ENCODE measurements at regions not wholly inside any gene's neighbourhood (a gene's known extent, or its start where the extent isn't known, plus 50 kb on each side); places are given as distances from the start of the nearest gene placed in this dataset.
"Not testable (repeated sequence)": the region's sequence is repeated elsewhere in the genome, so short reads cannot be mapped to it uniquely, and the experiment has no call there.

- Histone ChIP-seq H3K27me3 (ENCODE audit: control insufficient read depth, insufficient read depth, low read length, poor library complexity, severe bottlenecking) (no peaks in the 10 kb centered on the region), H3K9me3 (ENCODE audit: control insufficient read depth, low read length) (no peaks in the 10 kb centered on the region), H3K36me3 (ENCODE audit: control insufficient read depth, insufficient read depth, low read length) (no peaks in the 10 kb centered on the region), H3K4me1 (ENCODE audit: control insufficient read depth, insufficient read depth, low read length) (no peaks in the 10 kb centered on the region), H3K27ac (ENCODE audit: insufficient read depth, low read depth, low read length, poor library complexity, severe bottlenecking) (no peak overlapping the region), H3K4me3 (ENCODE audit: insufficient read depth, low read depth, low read length) (no peak overlapping the region)
- WGBS, 2 experiments: 80 to 92% methylated on average over 1 of the region's 1 CpG
These were observed 224.6 kb downstream of the INSC start for GRCh38 chr11:15339302-15339701.

- Histone ChIP-seq H3K27me3 (ENCODE audit: control insufficient read depth, insufficient read depth, low read length, poor library complexity, severe bottlenecking) (no peaks in the 10 kb centered on the region), H3K36me3 (ENCODE audit: control insufficient read depth, insufficient read depth, low read length) (no peaks in the 10 kb centered on the region), H3K9me3 (ENCODE audit: control insufficient read depth, low read length) (no peaks in the 10 kb centered on the region), H3K27ac (ENCODE audit: insufficient read depth, low read depth, low read length, poor library complexity, severe bottlenecking) (no peak overlapping the region), H3K4me3 (ENCODE audit: insufficient read depth, low read depth, low read length) (no peak overlapping the region), H3K4me1 (ENCODE audit: control insufficient read depth, insufficient read depth, low read length) (no peaks in the 10 kb centered on the region)
- whole genome bisulfite sequencing, 2 experiments: 13% methylated on average over 1 of the region's 1 CpG; no CpG with 5 or more reads in 1 of the 2 experiments
These were observed 226.9 kb downstream of the INSC start for GRCh38 chr11:15341587-15341986.

- Histone ChIP-seq H3K27ac (ENCODE audit: insufficient read depth, low read depth, low read length, poor library complexity, severe bottlenecking) (no peak overlapping the region), H3K9me3 (ENCODE audit: control insufficient read depth, low read length) (no peaks in the 10 kb centered on the region), H3K36me3 (ENCODE audit: control insufficient read depth, insufficient read depth, low read length) (no peaks in the 10 kb centered on the region), H3K27me3 (ENCODE audit: control insufficient read depth, insufficient read depth, low read length, poor library complexity, severe bottlenecking) (no peaks in the 10 kb centered on the region), H3K4me1 (ENCODE audit: control insufficient read depth, insufficient read depth, low read length) (no peaks in the 10 kb centered on the region), H3K4me3 (ENCODE audit: insufficient read depth, low read depth, low read length) (no peak overlapping the region)
- WGBS, 2 experiments: 51 to 58% methylated on average over 2 of the region's 2 CpGs
These were observed 227.4 kb downstream of the INSC start for GRCh38 chr11:15342163-15342562.

GRCh38 chr11:15346907-15347306, 232.2 kb downstream of the INSC start:
- Histone ChIP-seq H3K27me3 (ENCODE audit: control insufficient read depth, insufficient read depth, low read length, poor library complexity, severe bottlenecking) (no peaks in the 10 kb centered on the region), H3K4me3 (ENCODE audit: insufficient read depth, low read depth, low read length) (no peak overlapping the region), H3K36me3 (ENCODE audit: control insufficient read depth, insufficient read depth, low read length) (no peaks in the 10 kb centered on the region), H3K4me1 (ENCODE audit: control insufficient read depth, insufficient read depth, low read length) (no peaks in the 10 kb centered on the region), H3K27ac (ENCODE audit: insufficient read depth, low read depth, low read length, poor library complexity, severe bottlenecking) (no peak overlapping the region), H3K9me3 (ENCODE audit: control insufficient read depth, low read length) (no peaks in the 10 kb centered on the region)
- 92 to 93% methylated on average over 4 of the region's 4 CpGs for WGBS, 2 experiments

- H3K4me1 ChIP-seq (ENCODE audit: control insufficient read depth, insufficient read depth, low read length): no peaks in the 10 kb centered on the region
- no peak overlapping the region for H3K27ac ChIP-seq (ENCODE audit: insufficient read depth, low read depth, low read length, poor library complexity, severe bottlenecking)
- H3K36me3 ChIP-seq (ENCODE audit: control insufficient read depth, insufficient read depth, low read length): no peaks in the 10 kb centered on the region
- H3K27me3 ChIP-seq (ENCODE audit: control insufficient read depth, insufficient read depth, low read length, poor library complexity, severe bottlenecking): no peaks in the 10 kb centered on the region
- 90 to 93% methylated on average over 2 of the region's 2 CpGs for WGBS, 2 experiments
- H3K9me3 ChIP-seq (ENCODE audit: control insufficient read depth, low read length): no peaks in the 10 kb centered on the region
- no peak overlapping the region for H3K4me3 ChIP-seq (ENCODE audit: insufficient read depth, low read depth, low read length)
These were observed 233.4 kb downstream of the INSC start for GRCh38 chr11:15347969-15348734.

- Histone ChIP-seq H3K27ac (ENCODE audit: insufficient read depth, low read depth, low read length, poor library complexity, severe bottlenecking) (no peak overlapping the region), H3K36me3 (ENCODE audit: control insufficient read depth, insufficient read depth, low read length) (no peaks in the 10 kb centered on the region), H3K4me3 (ENCODE audit: insufficient read depth, low read depth, low read length) (no peak overlapping the region), H3K4me1 (ENCODE audit: control insufficient read depth, insufficient read depth, low read length) (no peaks in the 10 kb centered on the region), H3K9me3 (ENCODE audit: control insufficient read depth, low read length) (no peaks in the 10 kb centered on the region), H3K27me3 (ENCODE audit: control insufficient read depth, insufficient read depth, low read length, poor library complexity, severe bottlenecking) (no peaks in the 10 kb centered on the region)
- 90 to 100% methylated on average over 1 of the region's 1 CpG for WGBS, 2 experiments
These were observed 234.7 kb downstream of the INSC start for GRCh38 chr11:15349413-15349812.

GRCh38 chr11:15361316-15361715, 246.6 kb downstream of the INSC start:
- Histone ChIP-seq H3K27ac (ENCODE audit: insufficient read depth, low read depth, low read length, poor library complexity, severe bottlenecking) (no peak overlapping the region), H3K9me3 (ENCODE audit: control insufficient read depth, low read length) (no peaks in the 10 kb centered on the region), H3K4me1 (ENCODE audit: control insufficient read depth, insufficient read depth, low read length) (no peaks in the 10 kb centered on the region), H3K36me3 (ENCODE audit: control insufficient read depth, insufficient read depth, low read length) (no peaks in the 10 kb centered on the region), H3K4me3 (ENCODE audit: insufficient read depth, low read depth, low read length) (no peak overlapping the region), H3K27me3 (ENCODE audit: control insufficient read depth, insufficient read depth, low read length, poor library complexity, severe bottlenecking) (no peaks in the 10 kb centered on the region)
- WGBS, 2 experiments: 94 to 95% methylated on average over 2 of the region's 2 CpGs

- H3K27ac ChIP-seq (ENCODE audit: insufficient read depth, low read depth, low read length, poor library complexity, severe bottlenecking); H3K4me3 ChIP-seq (ENCODE audit: insufficient read depth, low read depth, low read length); H3K27me3 ChIP-seq (ENCODE audit: control insufficient read depth, insufficient read depth, low read length, poor library complexity, severe bottlenecking); H3K9me3 ChIP-seq (ENCODE audit: control insufficient read depth, low read length); H3K36me3 ChIP-seq (ENCODE audit: control insufficient read depth, insufficient read depth, low read length): not testable (repeated sequence)
- H3K4me1 ChIP-seq (ENCODE audit: control insufficient read depth, insufficient read depth, low read length): peaks cover 11% of the 10 kb centered on the region
- WGBS, 2 experiments: 84 to 90% methylated on average over 5 of the region's 5 CpGs
These were observed 250.6 kb downstream of the INSC start for GRCh38 chr11:15365286-15365685.

GRCh38 chr11:15367695-15368094, 253.0 kb downstream of the INSC start:
- Histone ChIP-seq H3K27me3 (ENCODE audit: control insufficient read depth, insufficient read depth, low read length, poor library complexity, severe bottlenecking) (no peaks in the 10 kb centered on the region), H3K27ac (ENCODE audit: insufficient read depth, low read depth, low read length, poor library complexity, severe bottlenecking) (no peak overlapping the region), H3K9me3 (ENCODE audit: control insufficient read depth, low read length) (no peaks in the 10 kb centered on the region), H3K4me1 (ENCODE audit: control insufficient read depth, insufficient read depth, low read length) (peaks cover 11% of the 10 kb centered on the region), H3K4me3 (ENCODE audit: insufficient read depth, low read depth, low read length) (no peak overlapping the region), H3K36me3 (ENCODE audit: control insufficient read depth, insufficient read depth, low read length) (no peaks in the 10 kb centered on the region)
- WGBS, 2 experiments: 9 to 19% methylated on average over 6 of the region's 6 CpGs

GRCh38 chr11:15370495-15371147, 255.9 kb downstream of the INSC start:
- Histone ChIP-seq H3K4me3 (ENCODE audit: insufficient read depth, low read depth, low read length) (no peak overlapping the region), H3K27me3 (ENCODE audit: control insufficient read depth, insufficient read depth, low read length, poor library complexity, severe bottlenecking) (no peaks in the 10 kb centered on the region), H3K36me3 (ENCODE audit: control insufficient read depth, insufficient read depth, low read length) (no peaks in the 10 kb centered on the region), H3K4me1 (ENCODE audit: control insufficient read depth, insufficient read depth, low read length) (peaks cover 11% of the 10 kb centered on the region), H3K9me3 (ENCODE audit: control insufficient read depth, low read length) (no peaks in the 10 kb centered on the region), H3K27ac (ENCODE audit: insufficient read depth, low read depth, low read length, poor library complexity, severe bottlenecking) (no peak overlapping the region)
- WGBS, 2 experiments: 94 to 99% methylated on average over 5 of the region's 5 CpGs

All from ectodermal cell (in vitro differentiated cells).